Choroid plexus epithelial cell (primary cell): ENCODE measurements at regions not wholly inside any gene's neighbourhood (a gene's known extent, or its start where the extent isn't known, plus 50 kb on each side); places are given as distances from the start of the nearest gene placed in this dataset.

Experiments
- DNase-seq: peaks from one replicate; pipeline ENCODE4 v3.0.0-alpha.2; 2010; ENCODE audit warnings: low read depth
- H3K4me3 ChIP-seq: 2 replicates; pipeline ENCODE4 v1.5.1; 2011; ENCODE audit warnings: low read depth, mild to moderate bottlenecking, control low read depth, low read length, moderate library complexity
- TF ChIP-seq, protein P1 (sequence below): conservative IDR thresholded peaks from 2 replicates; pipeline ENCODE4 v1.5.1; 2011; ENCODE audit warnings: low read depth, mild to moderate bottlenecking, control low read depth, inconsistent platforms, low read length, moderate library complexity

GRCh38 chr2:67485431-67485830 lies 88.3 kb downstream of the ETAA1 start:
- TF ChIP-seq, protein P1, sequence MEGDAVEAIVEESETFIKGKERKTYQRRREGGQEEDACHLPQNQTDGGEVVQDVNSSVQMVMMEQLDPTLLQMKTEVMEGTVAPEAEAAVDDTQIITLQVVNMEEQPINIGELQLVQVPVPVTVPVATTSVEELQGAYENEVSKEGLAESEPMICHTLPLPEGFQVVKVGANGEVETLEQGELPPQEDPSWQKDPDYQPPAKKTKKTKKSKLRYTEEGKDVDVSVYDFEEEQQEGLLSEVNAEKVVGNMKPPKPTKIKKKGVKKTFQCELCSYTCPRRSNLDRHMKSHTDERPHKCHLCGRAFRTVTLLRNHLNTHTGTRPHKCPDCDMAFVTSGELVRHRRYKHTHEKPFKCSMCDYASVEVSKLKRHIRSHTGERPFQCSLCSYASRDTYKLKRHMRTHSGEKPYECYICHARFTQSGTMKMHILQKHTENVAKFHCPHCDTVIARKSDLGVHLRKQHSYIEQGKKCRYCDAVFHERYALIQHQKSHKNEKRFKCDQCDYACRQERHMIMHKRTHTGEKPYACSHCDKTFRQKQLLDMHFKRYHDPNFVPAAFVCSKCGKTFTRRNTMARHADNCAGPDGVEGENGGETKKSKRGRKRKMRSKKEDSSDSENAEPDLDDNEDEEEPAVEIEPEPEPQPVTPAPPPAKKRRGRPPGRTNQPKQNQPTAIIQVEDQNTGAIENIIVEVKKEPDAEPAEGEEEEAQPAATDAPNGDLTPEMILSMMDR = no peak
- DNase-seq = peak; percentile 41
- H3K4me3 ChIP-seq = no peak overlapping the region

- H3K4me3 ChIP-seq = no peak overlapping the region
- no peak for DNase-seq
- TF ChIP-seq, protein P1 = no peak
Measured at GRCh38 chr2:67486041-67486796, 89.1 kb downstream of the ETAA1 start.

GRCh38 chr2:67487993-67488392 lies 90.9 kb downstream of the ETAA1 start:
- no peak for DNase-seq
- TF ChIP-seq, protein P1 = no peak
- no peak overlapping the region for H3K4me3 ChIP-seq

GRCh38 chr2:67489396-67489795 lies 92.3 kb downstream of the ETAA1 start:
- TF ChIP-seq, protein P1 = no peak
- DNase-seq = no peak
- H3K4me3 ChIP-seq = no peak overlapping the region

GRCh38 chr2:67498931-67499330 lies 101.8 kb downstream of the ETAA1 start:
- no peak for DNase-seq
- TF ChIP-seq, protein P1 = no peak
- H3K4me3 ChIP-seq = no peak overlapping the region

DNA sequence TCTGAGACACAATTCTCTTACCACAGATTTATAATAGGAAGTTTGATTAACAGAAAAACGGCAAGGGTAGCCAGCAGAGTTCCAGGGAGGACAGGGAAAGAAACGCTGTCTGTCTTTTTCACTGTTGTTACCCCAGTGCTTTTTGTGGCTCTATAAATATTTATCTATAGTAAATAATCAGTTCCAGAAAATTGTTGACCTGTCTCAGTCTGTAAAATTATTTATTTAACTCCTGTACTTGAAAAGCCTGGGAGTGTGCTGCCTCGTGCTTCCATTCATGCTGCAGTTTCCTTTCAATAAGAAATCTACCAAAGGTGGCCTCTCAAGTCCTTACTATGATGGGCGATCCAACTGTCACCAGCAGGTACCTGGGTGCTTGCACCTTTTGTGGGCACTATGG lies 102.9 kb downstream of the ETAA1 start:
- no peak for DNase-seq
- no peak overlapping the region for H3K4me3 ChIP-seq
- TF ChIP-seq, protein P1 = no peak

GRCh38 chr2:67500541-67500940 lies 103.4 kb downstream of the ETAA1 start:
- no peak overlapping the region for H3K4me3 ChIP-seq
- peak; percentile 35 for DNase-seq
- TF ChIP-seq, protein P1 = no peak
